ENCODE measurements at regions not wholly inside any gene's neighbourhood (a gene's known extent, or its start where the extent isn't known, plus 50 kb on each side); places are given as distances from the start of the nearest gene placed in this dataset.
"Not testable (repeated sequence)": the region's sequence is repeated elsewhere in the genome, so short reads cannot be mapped to it uniquely, and the experiment has no call there.

DNA sequence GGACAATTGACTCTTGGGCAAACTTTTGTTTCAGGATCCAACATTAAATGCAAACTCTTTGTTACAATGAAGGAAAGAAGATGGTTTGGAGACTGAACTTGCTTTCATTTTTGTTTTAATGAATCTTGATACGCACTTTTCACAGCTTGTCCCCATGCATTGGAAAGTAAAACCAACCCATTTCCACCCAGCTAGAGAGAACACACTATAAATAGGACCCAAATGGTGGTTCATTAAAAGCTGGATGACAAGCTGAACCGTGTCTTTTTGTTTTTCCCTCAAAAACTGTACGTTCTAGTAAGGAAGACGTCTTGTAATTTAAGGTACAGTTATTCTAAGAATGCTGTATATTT, 95.3 kb upstream of the EGFL6 start:
- no peak for DNase-seq

DNA sequence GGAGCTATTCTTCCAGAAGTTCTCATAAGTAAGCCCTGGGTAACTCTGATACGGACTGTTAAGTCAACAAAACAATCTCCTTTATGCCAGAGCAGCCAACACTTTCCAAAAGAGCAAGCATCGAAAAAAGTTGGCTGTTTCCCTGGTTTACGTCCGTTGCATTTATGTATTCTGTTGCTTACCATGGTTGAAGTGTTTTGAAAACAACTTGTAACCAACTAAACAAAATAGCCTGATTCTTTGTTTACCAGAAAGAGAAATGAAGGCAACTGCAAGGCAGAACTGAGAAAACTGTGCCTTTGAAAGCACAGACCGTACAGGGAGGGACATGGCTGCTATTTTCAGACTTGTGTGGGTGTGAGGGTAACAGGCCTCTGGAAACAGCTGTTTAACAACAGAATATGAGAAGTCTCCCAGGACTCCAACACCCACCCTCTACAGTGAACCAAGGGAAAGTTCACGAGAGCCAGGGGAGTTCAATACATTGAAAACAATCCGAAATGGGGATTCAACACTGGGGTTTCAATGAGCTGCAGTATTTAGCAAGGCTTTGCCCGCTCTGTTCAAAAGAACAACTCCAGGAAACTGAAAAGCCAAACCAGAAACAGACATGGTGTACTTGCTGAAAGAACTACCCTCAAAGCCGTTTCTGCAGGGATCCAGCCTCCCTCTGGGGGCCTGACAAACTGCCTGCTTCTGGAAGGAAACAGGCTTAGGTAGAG, 95.8 kb upstream of the EGFL6 start:
- DNase-seq: no peak

DNA sequence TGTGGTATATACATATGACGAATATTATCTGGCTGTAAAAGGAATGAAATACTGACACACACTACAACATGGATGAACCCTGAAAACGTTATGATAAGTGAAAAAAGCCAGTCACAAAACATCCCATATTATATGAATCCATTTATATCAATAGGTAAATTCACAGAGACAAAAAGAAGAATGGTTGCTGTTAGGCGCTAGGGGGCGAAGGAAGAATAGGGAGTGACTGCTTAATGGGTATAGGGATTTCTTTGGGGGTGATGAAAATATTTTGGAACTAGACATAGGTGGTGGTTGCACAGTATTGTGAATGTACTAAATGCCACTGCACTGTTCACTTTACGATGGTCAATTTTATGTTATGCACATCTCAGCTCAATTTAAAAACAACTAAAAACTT, 96.4 kb upstream of the EGFL6 start:
- no peak for DNase-seq

DNA sequence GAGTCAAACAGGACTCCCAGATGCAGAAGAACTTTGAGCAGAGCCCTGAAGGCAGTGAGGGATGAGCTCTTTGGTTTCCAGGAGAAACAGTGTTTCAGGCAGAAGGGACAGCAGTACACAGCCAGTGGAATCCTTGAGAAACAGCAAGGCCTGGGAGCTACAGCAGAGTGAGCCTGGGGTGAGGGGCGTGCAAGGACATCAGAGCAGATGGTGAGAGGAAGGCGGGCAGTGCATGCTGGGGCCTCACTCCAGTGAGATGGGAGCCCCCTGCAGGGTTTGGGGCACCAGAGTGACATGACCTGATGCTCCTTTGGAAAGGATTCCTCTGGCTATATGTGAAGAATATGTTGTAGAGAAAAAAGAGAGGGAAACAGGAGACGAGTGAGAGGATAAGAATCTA, 98.1 kb upstream of the EGFL6 start:
- no peak for DNase-seq

DNA sequence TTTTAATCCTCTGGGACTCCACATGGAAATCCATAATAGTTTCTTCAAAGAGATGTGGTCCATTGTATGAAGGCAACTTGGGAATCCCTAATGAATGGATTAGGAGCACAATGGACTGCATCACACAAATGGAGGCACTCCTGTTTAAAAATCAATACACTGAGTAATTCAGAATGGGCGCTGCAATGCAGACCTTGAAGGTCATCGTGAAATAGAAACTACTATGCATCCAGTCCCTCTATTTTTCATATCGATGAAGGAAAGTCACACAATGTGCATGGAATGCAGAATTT, 98.8 kb upstream of the EGFL6 start:
- DNase-seq: no peak

DNA sequence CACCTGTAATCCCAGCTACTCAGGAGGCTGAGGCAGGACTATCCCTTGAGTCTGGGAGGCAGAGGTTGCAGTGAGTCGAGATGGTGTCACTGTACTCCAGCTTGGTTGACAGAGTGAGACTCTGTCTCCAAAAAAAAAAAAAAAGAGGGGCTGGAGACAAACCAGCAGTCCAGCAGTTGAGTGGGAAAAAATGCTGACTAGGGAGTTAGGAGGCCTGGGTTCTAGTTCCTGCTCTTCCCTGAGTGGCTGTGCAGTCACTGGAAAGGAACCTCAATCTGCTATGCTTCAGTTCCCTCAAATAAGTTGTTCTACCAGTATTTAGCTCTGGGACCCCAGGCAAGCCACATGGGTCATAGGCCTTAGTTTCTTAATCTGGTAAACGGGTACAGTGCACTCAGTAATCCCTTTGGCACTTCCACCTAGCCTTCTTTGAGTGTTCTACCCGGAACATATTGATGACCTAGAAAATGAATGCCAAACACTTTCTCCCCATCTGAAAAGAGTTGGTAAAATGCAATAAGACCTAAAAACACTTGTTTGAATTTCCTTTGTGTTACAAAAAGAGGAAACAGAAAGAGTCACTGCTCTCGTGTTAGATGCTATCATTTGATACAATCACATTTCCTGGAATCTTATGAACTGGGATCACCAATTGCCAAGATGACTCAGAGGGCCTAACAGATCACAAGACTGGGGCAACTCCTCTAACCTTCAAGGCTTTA, 99.3 kb upstream of the EGFL6 start:
- no peak for DNase-seq

DNA sequence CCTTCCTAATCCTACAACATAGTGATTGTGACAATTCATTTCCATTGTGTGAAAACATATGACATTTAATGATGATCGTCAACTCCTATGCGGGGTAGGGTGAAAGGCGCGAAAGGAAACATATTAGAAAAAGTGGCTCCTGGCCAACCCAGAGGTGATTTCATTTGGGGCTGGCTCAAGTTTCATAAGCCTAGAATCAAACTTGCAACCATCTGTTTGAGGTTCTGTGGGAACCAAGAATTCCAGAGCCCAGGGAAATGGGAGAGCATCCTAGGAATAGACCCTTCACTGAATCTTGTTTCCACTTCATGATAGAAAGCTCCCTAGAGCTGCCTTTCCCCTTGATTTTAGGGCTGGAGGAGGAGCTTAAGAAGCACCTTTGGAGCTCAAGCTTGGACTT, 101.3 kb upstream of the EGFL6 start:
- DNase-seq: no peak

DNA sequence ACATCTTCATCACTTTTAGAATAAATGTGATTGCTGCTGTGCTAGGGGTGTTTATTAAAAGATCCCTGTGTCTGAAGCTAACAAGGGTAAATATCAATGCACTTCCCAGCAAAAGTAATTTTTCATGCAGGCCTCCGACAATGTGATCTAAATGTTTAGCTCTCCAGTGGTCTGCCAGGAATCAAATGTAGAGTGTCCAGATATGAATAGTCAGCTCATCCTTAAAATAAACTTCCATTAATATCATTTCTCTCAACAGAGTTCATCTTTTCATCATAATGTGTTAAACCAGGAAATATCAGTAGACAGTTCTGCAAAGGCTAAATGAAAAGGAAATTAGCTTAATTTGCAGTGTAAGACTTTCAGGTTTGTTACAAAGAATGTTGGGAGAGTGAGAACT, 102.2 kb upstream of the EGFL6 start:
- no peak for DNase-seq

DNA sequence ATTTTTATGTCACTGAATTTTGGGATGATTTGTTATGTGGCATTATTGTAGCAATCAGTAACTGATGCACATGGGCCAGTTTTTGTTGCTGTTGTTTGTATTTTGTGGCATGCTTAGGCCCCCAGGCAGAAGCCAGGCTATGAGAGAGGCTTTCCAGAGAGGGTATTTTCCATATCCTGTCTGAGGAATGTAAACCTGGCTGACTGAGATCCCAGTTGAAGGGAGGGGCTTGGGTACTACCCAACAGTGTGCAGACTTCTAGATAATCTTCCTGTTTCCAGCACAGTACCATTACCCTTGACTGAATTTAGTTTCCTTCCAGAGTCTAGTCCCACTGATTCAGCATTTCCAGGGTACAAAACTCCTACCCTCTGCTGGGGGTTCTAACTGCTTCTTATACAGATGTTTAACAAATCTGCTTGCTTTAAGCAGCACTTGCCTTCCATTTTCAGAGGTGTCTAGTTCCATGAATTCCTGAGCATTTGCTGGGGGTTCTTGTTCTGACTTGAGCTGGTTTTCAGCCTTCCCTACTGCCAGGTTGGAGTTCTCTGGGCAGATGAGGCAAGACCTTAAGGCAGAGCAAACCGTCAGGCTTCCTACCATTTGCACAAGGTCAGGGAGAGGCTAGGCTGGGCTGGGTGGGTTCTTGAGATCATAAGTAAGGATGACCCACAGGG, 104.7 kb upstream of the EGFL6 start:
- DNase-seq: no peak

DNA sequence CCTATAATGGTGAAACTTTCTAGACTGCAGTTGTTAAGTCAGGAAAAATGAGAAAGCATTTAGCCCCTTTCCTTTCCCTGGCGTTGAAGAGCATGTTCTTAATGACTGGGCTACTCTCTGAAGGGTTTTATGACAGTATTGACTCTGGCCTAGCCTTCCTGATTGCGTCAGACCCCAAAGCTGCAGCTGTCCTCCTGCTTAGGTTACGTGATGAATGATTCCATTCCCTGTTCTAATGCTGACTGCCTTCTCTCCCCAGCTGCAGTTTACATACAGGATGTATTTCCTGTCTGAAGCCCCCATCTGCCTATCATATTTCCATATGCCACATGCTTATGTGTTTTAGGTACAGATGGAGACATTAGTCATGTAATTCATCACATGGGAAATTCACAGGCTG, 105.8 kb upstream of the EGFL6 start:
- peak; percentile 91 for DNase-seq

DNA sequence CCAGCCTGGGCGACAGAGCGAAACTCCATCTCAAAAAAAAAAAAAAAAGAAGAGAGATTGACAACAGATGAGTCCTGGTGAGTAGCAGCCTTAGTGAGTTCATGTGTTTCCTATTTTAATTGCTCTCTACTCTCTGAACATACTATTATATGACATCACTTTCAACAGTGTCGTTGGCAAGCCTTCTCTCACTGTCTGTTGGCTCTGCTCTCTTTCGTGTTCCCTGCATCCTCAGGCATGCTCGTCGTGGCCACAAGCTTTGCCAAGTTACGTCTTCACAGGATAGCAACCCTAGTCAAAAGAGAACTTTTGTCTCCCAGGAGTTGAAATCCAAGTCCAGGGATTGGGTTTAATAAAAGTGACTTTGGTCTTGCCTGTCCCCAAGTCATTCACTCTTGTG, 117.1 kb upstream of the EGFL6 start:
- no peak for DNase-seq

DNA sequence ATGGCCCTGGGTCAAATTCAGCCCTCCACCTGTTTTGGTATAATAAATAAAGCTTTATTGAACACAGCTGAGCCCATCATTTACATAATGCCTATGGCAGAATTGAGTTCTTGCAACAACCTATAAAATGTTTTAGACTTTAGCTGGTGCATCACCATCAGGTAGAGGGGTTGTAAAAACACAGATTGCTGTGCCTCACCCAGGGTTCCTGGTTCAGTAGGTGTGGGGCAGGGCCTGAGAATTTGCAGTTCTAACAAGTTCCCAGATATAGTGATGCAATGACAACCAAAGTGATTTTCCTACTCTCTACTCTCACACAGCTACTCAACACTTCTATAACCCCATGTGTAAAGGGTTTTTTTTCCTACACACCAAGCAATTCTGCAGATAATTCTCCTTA, 120.0 kb upstream of the EGFL6 start:
- no peak for DNase-seq

DNA sequence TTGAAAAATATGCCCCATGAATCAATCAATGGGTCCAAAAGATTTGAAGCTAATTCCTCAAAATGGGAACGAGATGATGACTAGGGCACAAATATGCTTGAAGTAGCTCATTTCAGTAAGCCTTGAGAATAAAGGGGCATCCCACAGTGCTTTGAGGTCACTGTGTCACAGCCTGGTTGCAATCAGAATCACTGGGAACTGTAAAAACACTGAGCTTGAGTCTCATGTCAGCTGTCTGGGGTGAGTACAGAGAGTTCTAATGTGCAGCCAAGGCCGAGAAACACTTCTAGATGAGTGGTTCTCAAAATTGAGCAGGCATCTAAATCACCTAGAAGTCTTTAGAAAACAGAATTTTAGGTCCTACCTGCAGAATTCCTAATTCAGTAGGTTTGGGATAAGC, 120.5 kb upstream of the EGFL6 start:
- DNase-seq: no peak

DNA sequence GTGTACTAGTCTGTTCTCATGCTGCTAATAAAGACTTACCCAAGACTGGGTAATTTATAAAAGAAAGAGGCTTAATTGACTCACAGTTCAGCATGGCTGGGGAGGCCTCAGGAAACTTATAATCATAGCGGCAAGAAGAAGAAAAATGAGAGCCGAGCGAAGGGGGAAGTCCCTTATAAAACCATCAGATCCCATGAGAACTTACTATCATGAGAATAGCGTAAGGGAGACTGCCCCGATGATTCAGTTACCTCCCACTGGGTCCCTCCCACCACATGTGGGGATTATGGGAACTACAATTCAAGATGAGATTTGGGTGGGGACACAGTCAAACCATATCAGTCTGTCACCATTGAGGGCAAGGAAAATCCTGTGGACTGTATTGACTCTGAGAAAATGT, 121.8 kb upstream of the ATXN3L start:
- not testable (repeated sequence) for DNase-seq

DNA sequence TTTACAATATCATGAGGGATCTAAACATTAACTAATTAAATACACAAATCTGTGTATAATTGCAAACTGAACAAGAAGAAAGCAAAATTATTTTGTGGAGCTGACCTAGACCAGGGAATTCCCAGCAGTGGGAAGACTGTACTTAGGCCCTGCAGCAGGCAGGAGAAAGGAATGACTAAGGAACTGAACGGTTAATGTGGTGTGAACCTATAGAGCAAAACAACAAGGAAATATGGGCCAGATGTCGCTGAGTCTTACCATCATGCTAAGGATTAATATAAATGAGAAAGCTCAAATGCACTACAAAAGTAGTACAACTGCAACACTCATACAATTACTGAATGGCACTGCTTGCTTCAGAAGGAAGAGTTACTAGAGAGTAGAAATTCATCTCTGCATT, 120.3 kb upstream of the ATXN3L start:
- no peak for DNase-seq

DNA sequence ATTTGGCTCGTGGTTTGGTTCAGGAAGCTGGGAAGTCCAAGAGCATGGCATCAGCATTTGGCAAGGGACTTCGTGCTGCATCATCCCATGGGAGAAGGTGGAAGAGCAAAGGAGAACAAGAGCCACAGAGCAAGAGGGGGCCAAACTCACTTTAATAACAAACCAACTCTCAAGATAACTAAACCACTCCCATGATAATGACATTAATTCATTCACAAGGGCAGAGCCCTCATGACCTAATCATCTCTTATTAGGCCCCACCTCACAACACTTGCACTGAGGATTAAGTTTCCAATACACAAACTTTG, 113.4 kb upstream of the ATXN3L start:
- no peak for DNase-seq

DNA sequence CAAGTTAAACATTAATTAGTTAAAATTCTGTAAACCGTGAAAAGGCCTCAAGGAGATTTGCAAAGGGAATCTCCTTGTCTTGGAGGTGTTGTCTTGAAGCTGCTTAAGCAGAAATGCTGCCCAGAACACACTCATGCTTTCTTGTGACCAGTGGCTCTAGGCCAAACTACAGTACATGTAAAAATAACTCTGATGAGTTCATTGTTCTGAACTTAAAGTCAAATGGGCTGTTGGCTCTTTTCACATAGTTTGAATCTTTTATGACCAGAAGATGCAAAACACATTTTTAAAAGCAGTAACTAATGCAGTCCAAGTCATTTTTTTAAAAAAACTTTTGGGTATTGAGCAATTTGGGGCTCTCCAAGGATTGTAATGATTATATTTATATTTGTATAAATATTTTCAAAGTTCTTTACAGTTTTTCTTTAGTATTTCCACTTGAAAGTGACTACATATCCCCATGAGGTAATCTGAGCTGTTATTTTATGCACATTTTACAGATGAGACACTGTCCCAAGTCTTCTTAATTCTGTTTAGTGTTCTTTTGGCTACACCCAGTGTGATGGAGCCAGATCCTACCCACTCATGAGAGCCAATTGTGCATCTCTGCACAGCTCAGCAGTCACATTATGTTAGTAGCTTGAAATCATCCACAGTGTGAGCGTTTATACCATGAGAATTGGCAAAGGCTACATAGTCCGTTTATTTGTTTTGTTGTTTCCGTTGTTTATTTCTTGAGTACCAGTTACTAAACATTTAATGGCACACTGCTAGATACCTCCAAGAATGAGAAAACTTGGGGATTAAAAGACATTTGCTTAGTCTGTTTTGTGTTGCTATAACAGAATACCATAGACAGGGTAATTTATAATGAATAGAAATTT, 112.8 kb upstream of the ATXN3L start:
- DNase-seq: peak; percentile 4

DNA sequence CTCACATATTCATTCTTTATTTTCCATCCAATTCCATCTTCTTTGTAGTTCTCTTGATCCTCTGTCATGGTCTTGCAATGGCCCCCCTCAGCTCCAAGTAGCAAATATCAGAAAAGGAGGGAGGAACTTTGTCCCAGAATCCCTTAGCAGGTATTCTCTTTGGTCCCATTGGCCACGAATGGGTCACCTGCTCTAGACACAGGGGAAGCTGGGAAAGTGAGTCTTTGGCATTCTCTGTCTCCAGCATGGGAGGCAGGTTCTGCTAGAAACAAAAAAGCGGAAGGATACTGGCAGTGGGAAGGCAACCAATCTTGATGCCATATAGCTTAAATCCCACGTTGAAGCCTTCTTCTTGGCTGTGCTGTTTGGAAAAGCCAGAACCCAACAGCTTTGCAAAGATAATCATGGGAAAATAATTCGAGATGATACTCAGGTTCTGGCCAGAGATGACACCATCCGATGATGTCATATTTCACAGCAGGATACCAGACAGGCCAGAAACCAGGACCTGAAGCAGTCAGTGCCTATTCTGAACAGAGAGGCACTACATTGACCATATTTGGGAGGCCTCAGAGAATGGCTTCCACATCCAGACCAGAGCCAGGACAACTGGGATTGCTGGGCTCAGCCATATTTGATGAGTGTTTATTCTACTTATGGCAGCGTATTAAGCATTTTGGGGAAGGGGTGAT, 110.4 kb upstream of the ATXN3L start:
- DNase-seq: peak; percentile 8

DNA sequence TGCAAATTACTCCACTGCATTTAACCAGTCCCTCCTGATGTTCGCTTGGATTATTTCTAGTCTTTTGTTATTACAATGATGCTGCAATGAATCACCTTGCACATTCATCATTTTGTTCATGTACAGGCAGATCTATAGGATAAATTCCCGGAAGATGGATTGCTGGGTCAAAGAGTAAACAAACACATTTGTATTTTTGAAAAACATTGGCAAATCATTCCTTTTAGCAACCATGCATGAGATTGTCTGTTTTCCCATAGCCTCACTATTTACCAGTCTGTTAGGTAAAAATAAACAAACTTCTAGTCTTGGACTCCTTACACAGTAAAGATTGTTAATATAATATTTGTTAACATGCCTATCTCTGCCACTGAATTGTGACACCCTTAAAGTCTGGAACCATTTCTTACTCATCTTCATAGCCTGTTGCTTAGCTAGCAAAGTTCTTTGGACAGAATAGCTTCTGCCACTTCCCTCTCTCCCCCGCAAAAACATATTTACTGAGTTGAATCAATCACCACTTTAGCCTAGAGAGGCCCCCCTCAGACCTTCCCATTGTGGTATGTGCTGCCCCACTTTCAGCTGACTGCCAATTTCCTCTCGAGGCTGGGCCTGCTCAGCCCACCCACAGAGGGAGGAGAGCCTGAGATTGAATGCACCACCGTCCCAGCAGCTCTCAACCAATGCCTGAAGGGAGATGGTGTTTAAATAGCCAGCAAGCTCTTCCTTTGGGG, 108.4 kb upstream of the ATXN3L start:
- DNase-seq: peak; percentile 2

DNA sequence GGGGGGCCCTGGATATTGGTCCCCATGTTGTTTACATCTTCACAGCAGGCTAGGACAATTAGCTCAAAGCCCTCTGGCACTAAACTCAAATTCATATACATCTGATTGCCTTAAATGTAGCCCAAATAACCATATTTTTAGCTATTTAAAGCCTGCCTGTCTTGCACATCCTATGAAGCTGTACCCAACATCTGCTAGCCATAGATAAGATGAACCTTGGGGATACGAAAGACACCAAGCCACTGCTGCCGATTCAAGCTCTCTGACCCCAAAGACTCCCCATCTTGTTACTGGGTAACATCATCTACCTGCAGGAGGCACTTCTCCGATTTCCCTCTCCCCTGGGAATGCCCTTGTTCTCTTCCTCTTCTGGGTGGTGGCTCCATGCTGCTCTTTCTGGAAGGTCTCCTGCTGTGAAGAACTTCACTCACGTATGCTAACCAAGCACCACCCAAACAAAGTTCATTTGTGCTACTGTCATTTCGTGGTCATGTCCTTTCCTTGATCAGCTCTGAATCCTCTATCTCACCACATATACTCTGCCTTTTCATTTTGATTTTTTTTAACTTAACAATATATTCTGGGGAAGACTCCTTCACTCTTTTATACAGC, 107.7 kb upstream of the ATXN3L start:
- no peak for DNase-seq

DNA sequence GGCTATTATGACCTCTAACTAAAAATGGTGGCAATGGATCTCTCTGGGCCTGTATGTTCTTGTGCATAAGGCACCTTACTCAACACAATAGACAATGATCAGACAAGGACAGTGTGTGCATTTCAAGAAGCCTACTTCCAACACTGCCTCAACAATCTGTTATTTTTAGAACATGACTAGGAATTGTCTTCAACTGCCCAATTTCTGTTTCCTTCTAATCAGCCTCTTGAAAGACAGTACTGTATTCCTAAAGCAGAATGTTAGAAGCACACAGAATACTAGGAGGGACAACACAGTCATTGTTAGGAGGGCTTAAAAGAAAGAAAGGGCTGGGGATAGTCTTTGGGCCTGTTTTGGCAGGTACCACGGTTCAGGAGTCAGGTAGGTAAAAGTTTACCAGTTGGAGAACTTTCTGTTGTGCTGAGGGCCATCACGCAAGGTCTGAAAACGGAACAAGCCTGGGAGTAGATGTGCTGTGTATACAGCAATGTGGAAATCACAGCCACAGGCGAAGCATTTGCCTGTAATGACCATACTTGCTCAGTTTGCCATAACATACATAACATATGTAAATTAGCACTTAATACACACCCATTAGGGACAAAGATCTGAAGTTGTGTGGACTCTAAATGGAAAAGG, 100.8 kb upstream of the ATXN3L start:
- DNase-seq: no peak

DNA sequence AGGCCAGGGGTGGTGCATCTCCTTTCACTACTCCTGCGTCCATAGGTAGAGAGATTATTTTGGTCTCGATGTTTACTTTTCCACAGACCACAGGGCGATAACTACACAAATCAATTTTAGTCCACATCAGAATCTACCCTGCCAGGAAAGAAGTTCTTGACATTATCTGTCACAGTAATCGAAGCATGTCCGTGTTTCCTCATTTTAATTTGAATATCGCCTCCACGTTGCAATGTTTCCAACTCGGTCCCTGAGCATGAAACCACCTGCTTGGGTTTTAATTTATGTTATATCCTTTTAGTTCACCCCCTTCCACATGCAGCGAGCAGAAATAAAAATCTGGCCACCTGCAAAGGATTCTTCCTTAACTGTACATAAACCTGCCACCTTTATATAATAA, 100.1 kb upstream of the ATXN3L start:
- DNase-seq: no peak
